ENCODE measurements at regions not wholly inside any gene's neighbourhood (a gene's known extent, or its start where the extent isn't known, plus 50 kb on each side); places are given as distances from the start of the nearest gene placed in this dataset.

- intact Hi-C loops (cut with micrococcal nuclease; ENCODE audit: unreplicated experiment) = no loop called here
- DNase-seq (ENCODE audit: low spot score) = no peak
- Histone ChIP-seq H4K20me1 (ENCODE audit: insufficient read depth, low read length) (no peaks in the 10 kb centered on the region), H3K4me2 (ENCODE audit: low read length) (no peak overlapping the region), H3K9me3 (ENCODE audit: low read length) (no peaks in the 10 kb centered on the region), H3K79me2 (ENCODE audit: insufficient read depth, low read depth, low read length) (no peaks in the 10 kb centered on the region), H3K27ac (ENCODE audit: low read depth, low read length, poor library complexity, severe bottlenecking) (no peak overlapping the region), H2AFZ (ENCODE audit: low read length) (no peak overlapping the region), H3K36me3 (ENCODE audit: insufficient read depth, low read length) (no peaks in the 10 kb centered on the region), H3K4me3 (ENCODE audit: low read depth, low read length, poor library complexity, severe bottlenecking) (no peak overlapping the region), H3K9me2 (ENCODE audit: insufficient read depth, low read length) (no peaks in the 10 kb centered on the region), H3K4me1 (ENCODE audit: insufficient read depth, low read length, poor library complexity, severe bottlenecking) (no peaks in the 10 kb centered on the region)
- POLR2A ChIA-PET = no interaction called here
- CTCF ChIA-PET (ENCODE audit: unreplicated experiment) = no interaction called here
- TF ChIP-seq EZH2phosphoT487 (IDR thresholded peaks at IDR 0.05; ENCODE audit: borderline replicate concordance, low read depth, low read length) = no peak
- no peak for TF ChIP-seq CTCF (conservative IDR thresholded peaks at IDR 0.05; ENCODE audit: low read length)
- no TSS peak for BruUV-seq (replicated peaks)
Observed at GRCh38 chr15:39323157-39323556, 257.7 kb upstream of the THBS1 start.

- Histone ChIP-seq H3K4me2 (ENCODE audit: low read length) (no peak overlapping the region), H3K9me3 (ENCODE audit: low read length) (no peaks in the 10 kb centered on the region), H4K20me1 (ENCODE audit: insufficient read depth, low read length) (no peaks in the 10 kb centered on the region), H3K79me2 (ENCODE audit: insufficient read depth, low read depth, low read length) (no peaks in the 10 kb centered on the region), H3K4me1 (ENCODE audit: insufficient read depth, low read length, poor library complexity, severe bottlenecking) (no peaks in the 10 kb centered on the region), H3K27ac (ENCODE audit: low read depth, low read length, poor library complexity, severe bottlenecking) (no peak overlapping the region), H2AFZ (ENCODE audit: low read length) (no peak overlapping the region), H3K9me2 (ENCODE audit: insufficient read depth, low read length) (no peaks in the 10 kb centered on the region), H3K36me3 (ENCODE audit: insufficient read depth, low read length) (no peaks in the 10 kb centered on the region), H3K4me3 (ENCODE audit: low read depth, low read length, poor library complexity, severe bottlenecking) (no peak overlapping the region)
- ChIA-PET POLR2A (no interaction called here), CTCF (ENCODE audit: unreplicated experiment) (no interaction called here)
- no TSS peak for BruUV-seq (replicated peaks)
- DNase-seq (ENCODE audit: low spot score) = no peak
- TF ChIP-seq CTCF (conservative IDR thresholded peaks at IDR 0.05; ENCODE audit: low read length) (no peak), EZH2phosphoT487 (IDR thresholded peaks at IDR 0.05; ENCODE audit: borderline replicate concordance, low read depth, low read length) (no peak)
- intact Hi-C loops (cut with micrococcal nuclease; ENCODE audit: unreplicated experiment) = no loop called here
Observed at GRCh38 chr15:39323706-39324105, 257.2 kb upstream of the THBS1 start.

- POLR2A ChIA-PET = interaction anchor here (0.5 to 1.3 kb wide), 3 partner anchors 10 to 122 kb away, joined by 3 to 4 read pairs (median 3); no protein-coding TSS in a partner anchor
Observed at GRCh38 chr15:39326306-39326975, 254.4 kb upstream of the THBS1 start.

More at GRCh38 chr15:39326306-39326975, 254.4 kb upstream of the THBS1 start:
- DNase-seq (ENCODE audit: low spot score) = no peak
- Histone ChIP-seq H3K79me2 (ENCODE audit: insufficient read depth, low read depth, low read length) (no peaks in the 10 kb centered on the region), H3K9me3 (ENCODE audit: low read length) (no peaks in the 10 kb centered on the region), H4K20me1 (ENCODE audit: insufficient read depth, low read length) (no peaks in the 10 kb centered on the region), H3K4me2 (ENCODE audit: low read length) (no peak overlapping the region), H3K27ac (ENCODE audit: low read depth, low read length, poor library complexity, severe bottlenecking) (no peak overlapping the region), H2AFZ (ENCODE audit: low read length) (no peak overlapping the region), H3K4me1 (ENCODE audit: insufficient read depth, low read length, poor library complexity, severe bottlenecking) (no peaks in the 10 kb centered on the region), H3K36me3 (ENCODE audit: insufficient read depth, low read length) (no peaks in the 10 kb centered on the region), H3K4me3 (ENCODE audit: low read depth, low read length, poor library complexity, severe bottlenecking) (no peak overlapping the region), H3K9me2 (ENCODE audit: insufficient read depth, low read length) (no peaks in the 10 kb centered on the region)
- TF ChIP-seq CTCF (conservative IDR thresholded peaks at IDR 0.05; ENCODE audit: low read length) = no peak
- TF ChIP-seq EZH2phosphoT487 (IDR thresholded peaks at IDR 0.05; ENCODE audit: borderline replicate concordance, low read depth, low read length) = no peak
- BruUV-seq (replicated peaks) = no TSS peak
- CTCF ChIA-PET (ENCODE audit: unreplicated experiment) = interaction anchor here (1.1 kb wide), 1 partner anchor 11 kb away, joined by 3 read pairs; no protein-coding TSS in a partner anchor
- intact Hi-C loops (cut with micrococcal nuclease; ENCODE audit: unreplicated experiment) = no loop called here

All from OCI-LY7 (cell line).